ENCODE measurements at regions not wholly inside any gene's neighbourhood (a gene's known extent, or its start where the extent isn't known, plus 50 kb on each side); places are given as distances from the start of the nearest gene placed in this dataset.

DNA sequence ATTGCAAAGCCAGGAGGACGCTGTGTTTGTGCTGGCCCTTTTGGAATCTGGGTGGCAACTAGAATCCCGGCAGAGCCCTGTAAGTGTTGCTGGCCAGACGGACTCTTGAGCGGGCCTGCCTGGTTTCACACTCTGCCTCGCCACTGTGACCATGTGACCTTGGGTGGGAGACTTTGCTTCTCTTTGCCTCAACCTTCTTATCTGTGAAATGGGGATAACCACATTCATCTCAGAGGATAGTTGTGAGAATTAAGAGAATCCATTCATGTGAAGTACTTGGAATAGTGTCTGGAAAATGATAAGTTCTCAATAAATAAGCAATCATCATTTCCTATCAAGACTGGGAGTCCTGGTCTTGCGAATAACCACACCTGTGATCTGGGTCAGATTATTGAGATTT is 105.6 kb downstream of the LIPG start:
- H3K4me2 ChIP-seq (ENCODE audit: insufficient read depth, low read length) = no peak overlapping the region
- dilution Hi-C loops (cut with MboI; ENCODE audit: extremely low pct_ligation_motif_present, low sequenced_read_pairs) = no loop called here
- intact Hi-C loops (cut with micrococcal nuclease) = no loop called here
- H3K27ac ChIP-seq (ENCODE audit: insufficient read depth, low read depth, low read length) = no peak overlapping the region
- H3K9me3 ChIP-seq (replicated peaks; ENCODE audit: control insufficient read depth, insufficient read depth, low read length) = no peaks in the 10 kb centered on the region
- H3K36me3 ChIP-seq (ENCODE audit: control insufficient read depth in 2 of 2, extremely low read depth in 1 of 2, insufficient read depth in 2 of 2, low read length in 2 of 2) = no peaks in the 10 kb centered on the region
- peaks cover 29% of the 10 kb centered on the region for H3K4me1 ChIP-seq (ENCODE audit: control insufficient read depth, extremely low read depth, insufficient read depth, low read length)
- no peak overlapping the region for H3K4me3 ChIP-seq (replicated peaks in 1 of 3; ENCODE audit: insufficient read depth in 1 of 3, low read depth in 1 of 3, low read length in 3 of 3)
- H3K79me2 ChIP-seq (ENCODE audit: control insufficient read depth, insufficient read depth, low read length) = no peaks in the 10 kb centered on the region
- H3K27me3 ChIP-seq (ENCODE audit: control insufficient read depth in 2 of 2, insufficient read depth in 2 of 2, low read length in 2 of 2) = peaks cover 4 to 6% of the 10 kb centered on the region in 2 experiments
- H3K9ac ChIP-seq (replicated peaks; ENCODE audit: extremely low read depth, insufficient read depth, low read length) = no peak overlapping the region
- no peak for DNase-seq (ENCODE audit: low read depth, low spot score)
- no peak for FAIRE-seq
- H2AFZ ChIP-seq (ENCODE audit: low read depth, low read length) = no peak overlapping the region
- ChIA-PET POLR2A (no interaction called here), CTCF (interaction anchor here (1.9 kb wide), 1 partner anchor 14 kb away, joined by 5 read pairs; no protein-coding TSS in a partner anchor)
- BruUV-seq (replicated peaks) = no TSS peak
- no peak for TF ChIP-seq POLR2AphosphoS5 (IDR thresholded peaks at IDR 0.05; ENCODE audit: insufficient read depth, low read depth, low read length)
- TF ChIP-seq, protein P1, sequence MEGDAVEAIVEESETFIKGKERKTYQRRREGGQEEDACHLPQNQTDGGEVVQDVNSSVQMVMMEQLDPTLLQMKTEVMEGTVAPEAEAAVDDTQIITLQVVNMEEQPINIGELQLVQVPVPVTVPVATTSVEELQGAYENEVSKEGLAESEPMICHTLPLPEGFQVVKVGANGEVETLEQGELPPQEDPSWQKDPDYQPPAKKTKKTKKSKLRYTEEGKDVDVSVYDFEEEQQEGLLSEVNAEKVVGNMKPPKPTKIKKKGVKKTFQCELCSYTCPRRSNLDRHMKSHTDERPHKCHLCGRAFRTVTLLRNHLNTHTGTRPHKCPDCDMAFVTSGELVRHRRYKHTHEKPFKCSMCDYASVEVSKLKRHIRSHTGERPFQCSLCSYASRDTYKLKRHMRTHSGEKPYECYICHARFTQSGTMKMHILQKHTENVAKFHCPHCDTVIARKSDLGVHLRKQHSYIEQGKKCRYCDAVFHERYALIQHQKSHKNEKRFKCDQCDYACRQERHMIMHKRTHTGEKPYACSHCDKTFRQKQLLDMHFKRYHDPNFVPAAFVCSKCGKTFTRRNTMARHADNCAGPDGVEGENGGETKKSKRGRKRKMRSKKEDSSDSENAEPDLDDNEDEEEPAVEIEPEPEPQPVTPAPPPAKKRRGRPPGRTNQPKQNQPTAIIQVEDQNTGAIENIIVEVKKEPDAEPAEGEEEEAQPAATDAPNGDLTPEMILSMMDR (IDR thresholded peaks at IDR 0.05; ENCODE audit: extremely low read depth in 1 of 2, insufficient read depth in 1 of 2, low read depth in 1 of 2, low read length in 2 of 2) = no peak
- no peak for TF ChIP-seq JUN (IDR thresholded peaks at IDR 0.05; ENCODE audit: borderline replicate concordance, insufficient read depth, insufficient read length, low read depth)
- no peak for TF ChIP-seq POLR2A (IDR thresholded peaks at IDR 0.05; ENCODE audit: low read depth, low read length)
- TF ChIP-seq FOS (IDR thresholded peaks at IDR 0.05; ENCODE audit: borderline replicate concordance, insufficient read depth, low read length) = no peak
- TF ChIP-seq, protein P2, sequence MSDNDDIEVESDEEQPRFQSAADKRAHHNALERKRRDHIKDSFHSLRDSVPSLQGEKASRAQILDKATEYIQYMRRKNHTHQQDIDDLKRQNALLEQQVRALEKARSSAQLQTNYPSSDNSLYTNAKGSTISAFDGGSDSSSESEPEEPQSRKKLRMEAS (IDR thresholded peaks at IDR 0.05; ENCODE audit: insufficient read depth, insufficient read length) = no peak
- TF ChIP-seq EZH2 (IDR thresholded peaks at IDR 0.05; ENCODE audit: borderline replicate concordance, low read depth, low read length, severe bottlenecking) = no peak
- TF ChIP-seq MYC (IDR thresholded peaks at IDR 0.05; ENCODE audit: low read depth, low read length) = no peak
- TF ChIP-seq GATA2 (IDR thresholded peaks at IDR 0.05; ENCODE audit: insufficient read depth, insufficient read length, low read depth, low read length) = no peak
- H3K9me1 ChIP-seq (replicated peaks; ENCODE audit: control insufficient read depth, extremely low read depth, insufficient read depth, low read length) = no peaks in the 10 kb centered on the region
- H4K20me1 ChIP-seq (replicated peaks; ENCODE audit: control insufficient read depth, extremely low read depth, insufficient read depth, low read length) = no peaks in the 10 kb centered on the region
